ENCODE measurements at regions not wholly inside any gene's neighbourhood (a gene's known extent, or its start where the extent isn't known, plus 50 kb on each side); places are given as distances from the start of the nearest gene placed in this dataset.

DNA sequence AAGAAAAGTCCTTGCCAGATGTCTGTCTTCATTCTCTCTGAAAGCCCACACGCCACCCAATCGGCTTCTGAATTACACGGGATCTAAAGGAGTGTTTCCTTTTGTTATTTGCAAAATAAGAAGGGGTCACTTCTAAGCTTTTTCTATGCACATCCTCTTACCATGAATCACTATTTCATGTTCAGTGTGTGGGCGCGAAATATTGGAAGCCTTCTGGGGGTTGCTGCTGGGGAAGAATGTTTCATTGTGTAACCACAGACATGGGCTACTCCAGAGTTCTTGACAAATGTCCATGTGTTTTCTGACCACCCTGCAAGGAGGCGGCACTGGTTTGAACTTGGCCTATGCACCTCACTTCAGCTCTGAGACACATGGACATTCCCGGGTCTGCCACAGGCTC lies 133.6 kb upstream of the APCDD1 start:
- no peak for TF ChIP-seq EZH2 (IDR thresholded peaks at IDR 0.05; ENCODE audit: insufficient read depth, poor library complexity, severe bottlenecking)
- no peak for TF ChIP-seq EZH2phosphoT487 (IDR thresholded peaks at IDR 0.05; ENCODE audit: insufficient read depth, low read depth)

All from GM23248 (cell line).